ENCODE measurements at regions not wholly inside any gene's neighbourhood (a gene's known extent, or its start where the extent isn't known, plus 50 kb on each side); places are given as distances from the start of the nearest gene placed in this dataset.

GRCh38 chr10:36036137-36036536 lies 394.0 kb upstream of the FZD8 start:
- H3K4me1 ChIP-seq, result no peaks in the 10 kb centered on the region
- no peaks in the 10 kb centered on the region for H3K9me3 ChIP-seq
- H3K4me3 ChIP-seq, result no peak overlapping the region
- ATAC-seq, result no peak
- H3K36me3 ChIP-seq, result no peaks in the 10 kb centered on the region
- TF ChIP-seq POLR2A (IDR thresholded peaks at IDR 0.05), result no peak
- TF ChIP-seq, protein P1, sequence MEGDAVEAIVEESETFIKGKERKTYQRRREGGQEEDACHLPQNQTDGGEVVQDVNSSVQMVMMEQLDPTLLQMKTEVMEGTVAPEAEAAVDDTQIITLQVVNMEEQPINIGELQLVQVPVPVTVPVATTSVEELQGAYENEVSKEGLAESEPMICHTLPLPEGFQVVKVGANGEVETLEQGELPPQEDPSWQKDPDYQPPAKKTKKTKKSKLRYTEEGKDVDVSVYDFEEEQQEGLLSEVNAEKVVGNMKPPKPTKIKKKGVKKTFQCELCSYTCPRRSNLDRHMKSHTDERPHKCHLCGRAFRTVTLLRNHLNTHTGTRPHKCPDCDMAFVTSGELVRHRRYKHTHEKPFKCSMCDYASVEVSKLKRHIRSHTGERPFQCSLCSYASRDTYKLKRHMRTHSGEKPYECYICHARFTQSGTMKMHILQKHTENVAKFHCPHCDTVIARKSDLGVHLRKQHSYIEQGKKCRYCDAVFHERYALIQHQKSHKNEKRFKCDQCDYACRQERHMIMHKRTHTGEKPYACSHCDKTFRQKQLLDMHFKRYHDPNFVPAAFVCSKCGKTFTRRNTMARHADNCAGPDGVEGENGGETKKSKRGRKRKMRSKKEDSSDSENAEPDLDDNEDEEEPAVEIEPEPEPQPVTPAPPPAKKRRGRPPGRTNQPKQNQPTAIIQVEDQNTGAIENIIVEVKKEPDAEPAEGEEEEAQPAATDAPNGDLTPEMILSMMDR (IDR thresholded peaks at IDR 0.05 in 4 of 5, conservative IDR thresholded peaks at IDR 0.05 in 1 of 5), result no peak
- H3K27ac ChIP-seq, result no peak overlapping the region
- H3K27me3 ChIP-seq, result no peaks in the 10 kb centered on the region
- no peak for DNase-seq
- in situ Hi-C loops (cut with MboI; ENCODE audit: low sequenced_read_pairs in 4 of 4), result no loop called here
- intact Hi-C loops (cut with DNase I; ENCODE audit: low total_unique reads), result no loop called here

- in situ Hi-C loops (cut with MboI; ENCODE audit: low sequenced_read_pairs in 4 of 4), result no loop called here
Observed at GRCh38 chr10:36033808-36034207, 391.7 kb upstream of the FZD8 start.

DNA sequence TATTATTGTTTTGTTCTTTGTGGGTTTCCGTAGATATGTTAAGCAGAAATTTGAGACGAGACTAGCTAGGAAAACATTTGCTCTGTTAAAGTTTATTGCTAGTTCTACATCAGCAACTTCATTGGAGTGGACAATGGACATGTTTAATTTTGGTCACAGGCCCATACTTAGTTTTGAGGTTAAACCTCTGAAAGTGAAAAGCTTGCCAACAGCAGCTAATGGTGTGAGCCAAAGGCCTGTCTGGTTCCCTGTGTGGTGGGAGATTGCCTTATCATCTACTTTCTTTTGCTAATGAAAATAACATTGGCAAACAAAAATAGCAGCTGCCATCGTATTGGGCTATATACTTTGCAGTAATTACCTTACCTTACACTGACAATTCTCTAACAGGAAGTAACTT lies 388.4 kb upstream of the FZD8 start:
- Histone ChIP-seq H3K27ac (no peak overlapping the region), H3K27me3 (no peaks in the 10 kb centered on the region), H3K9me3 (no peaks in the 10 kb centered on the region), H3K4me3 (no peak overlapping the region), H3K4me1 (no peaks in the 10 kb centered on the region), H3K36me3 (no peaks in the 10 kb centered on the region)
- intact Hi-C loops (cut with DNase I; ENCODE audit: low total_unique reads) (no loop called here), in situ Hi-C loops (cut with MboI; ENCODE audit: low sequenced_read_pairs in 4 of 4) (no loop called here)
- TF ChIP-seq, protein P1 (IDR thresholded peaks at IDR 0.05 in 4 of 5, conservative IDR thresholded peaks at IDR 0.05 in 1 of 5), result no peak
- TF ChIP-seq POLR2A (IDR thresholded peaks at IDR 0.05), result no peak
- ATAC-seq (no peak), DNase-seq (no peak)

More at GRCh38 chr10:36033808-36034207, 391.7 kb upstream of the FZD8 start:
- H3K27ac ChIP-seq, result no peak overlapping the region
- H3K27me3 ChIP-seq, result no peaks in the 10 kb centered on the region
- no peaks in the 10 kb centered on the region for H3K4me1 ChIP-seq
- intact Hi-C loops (cut with DNase I; ENCODE audit: low total_unique reads), result no loop called here
- H3K9me3 ChIP-seq, result no peaks in the 10 kb centered on the region
- no peak for ATAC-seq
- no peak for DNase-seq
- no peaks in the 10 kb centered on the region for H3K36me3 ChIP-seq
- H3K4me3 ChIP-seq, result no peak overlapping the region
- no peak for TF ChIP-seq POLR2A (IDR thresholded peaks at IDR 0.05)
- TF ChIP-seq, protein P1 (IDR thresholded peaks at IDR 0.05 in 4 of 5, conservative IDR thresholded peaks at IDR 0.05 in 1 of 5), result no peak

GRCh38 chr10:36026656-36027390 lies 384.7 kb upstream of the FZD8 start:
- Histone ChIP-seq H3K4me3 (no peak overlapping the region), H3K9me3 (no peaks in the 10 kb centered on the region), H3K4me1 (no peaks in the 10 kb centered on the region), H3K27me3 (no peaks in the 10 kb centered on the region), H3K27ac (no peak overlapping the region), H3K36me3 (no peaks in the 10 kb centered on the region)
- DNase-seq (no peak), ATAC-seq (no peak)
- in situ Hi-C loops (cut with MboI; ENCODE audit: low sequenced_read_pairs in 4 of 4), result no loop called here
- intact Hi-C loops (cut with DNase I; ENCODE audit: low total_unique reads), result no loop called here
- TF ChIP-seq POLR2A (IDR thresholded peaks at IDR 0.05), result no peak
- TF ChIP-seq, protein P1 (IDR thresholded peaks at IDR 0.05 in 4 of 5, conservative IDR thresholded peaks at IDR 0.05 in 1 of 5), result no peak

DNA sequence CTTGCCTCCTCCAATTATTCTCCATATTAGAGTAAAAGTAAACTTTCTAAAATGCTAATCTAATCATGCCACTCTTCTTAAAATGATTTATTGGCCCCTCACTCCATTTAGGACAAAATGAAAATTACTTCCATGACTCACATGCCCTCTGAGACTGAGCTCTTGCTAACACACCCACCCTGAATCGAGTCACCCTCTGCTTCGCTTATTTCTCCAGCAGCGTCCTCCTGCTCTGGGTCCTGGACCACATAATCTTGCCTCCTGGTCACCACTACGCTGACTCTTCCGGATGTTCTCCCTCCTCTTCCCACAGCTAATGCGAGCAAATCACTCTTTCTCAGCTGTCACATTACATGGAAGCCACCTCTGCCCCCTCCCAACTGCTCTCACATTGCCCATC lies 384.0 kb upstream of the FZD8 start:
- no peak for TF ChIP-seq POLR2A (IDR thresholded peaks at IDR 0.05)
- TF ChIP-seq, protein P1 (IDR thresholded peaks at IDR 0.05 in 4 of 5, conservative IDR thresholded peaks at IDR 0.05 in 1 of 5), result no peak
- H3K36me3 ChIP-seq, result no peaks in the 10 kb centered on the region
- no peaks in the 10 kb centered on the region for H3K4me1 ChIP-seq
- H3K27ac ChIP-seq, result no peak overlapping the region
- H3K27me3 ChIP-seq, result no peaks in the 10 kb centered on the region
- DNase-seq (no peak), ATAC-seq (no peak)
- no peaks in the 10 kb centered on the region for H3K9me3 ChIP-seq
- in situ Hi-C loops (cut with MboI; ENCODE audit: low sequenced_read_pairs in 4 of 4), result no loop called here
- intact Hi-C loops (cut with DNase I; ENCODE audit: low total_unique reads), result no loop called here
- no peak overlapping the region for H3K4me3 ChIP-seq

Measured in gastrocnemius medialis (tissue), 4 donors.